ENCODE measurements at regions not wholly inside any gene's neighbourhood (a gene's known extent, or its start where the extent isn't known, plus 50 kb on each side); places are given as distances from the start of the nearest gene placed in this dataset.

- 33% methylated on average over 1 of the region's 1 CpG for WGBS (ENCODE audit: low lambda C conversion rate)
- TF ChIP-seq EP300 (IDR thresholded peaks at IDR 0.05; ENCODE audit: borderline replicate concordance in 1 of 2, low read depth in 1 of 2, low read length in 1 of 2): no peak
- no peak for TF ChIP-seq JUND (IDR thresholded peaks at IDR 0.05)
- Histone ChIP-seq H3K4me3 (ENCODE audit: low read depth in 2 of 2, low read length in 1 of 2) (no peak overlapping the region), H3K36me3 (replicated peaks in 1 of 2; ENCODE audit: control insufficient read depth in 1 of 2, insufficient read depth in 2 of 2, low read length in 1 of 2) (no peaks in the 10 kb centered on the region), H3K4me1 (ENCODE audit: control insufficient read depth in 1 of 2, insufficient read depth in 2 of 2, low read depth in 1 of 2, low read length in 1 of 2) (no peaks in the 10 kb centered on the region), H3K79me2 (ENCODE audit: insufficient read depth) (no peaks in the 10 kb centered on the region), H3K9me2 (no peaks in the 10 kb centered on the region), H3K9me3 (no peaks in the 10 kb centered on the region), H3K27ac (ENCODE audit: low read depth in 2 of 2, low read length in 1 of 2) (no peak overlapping the region), H3F3A (replicated peaks; ENCODE audit: insufficient read depth) (no peaks in the 10 kb centered on the region), H2AFZ (ENCODE audit: low read depth) (no peak overlapping the region), H3K4me2 (no peak overlapping the region), H3K9ac (no peak overlapping the region), H4K20me1 (ENCODE audit: insufficient read depth) (no peaks in the 10 kb centered on the region), H3K27me3 (ENCODE audit: insufficient read depth) (no peaks in the 10 kb centered on the region)
- POLR2A ChIA-PET: no interaction called here
- no peak for DNase-seq
- CTCF ChIA-PET: no interaction called here
These were observed 140.6 kb downstream of the EN1 start for GRCh38 chr2:118706844-118707243.

- ChIA-PET POLR2A (no interaction called here), CTCF (no interaction called here)
- Histone ChIP-seq H3K79me2 (ENCODE audit: insufficient read depth) (no peaks in the 10 kb centered on the region), H3K27me3 (ENCODE audit: insufficient read depth) (no peaks in the 10 kb centered on the region), H3K4me2 (no peak overlapping the region), H2AFZ (ENCODE audit: low read depth) (no peak overlapping the region), H3K4me3 (ENCODE audit: low read depth in 2 of 2, low read length in 1 of 2) (no peak overlapping the region), H3K9me3 (no peaks in the 10 kb centered on the region), H4K20me1 (ENCODE audit: insufficient read depth) (no peaks in the 10 kb centered on the region), H3K36me3 (replicated peaks in 1 of 2; ENCODE audit: control insufficient read depth in 1 of 2, insufficient read depth in 2 of 2, low read length in 1 of 2) (no peaks in the 10 kb centered on the region), H3K9ac (no peak overlapping the region), H3K27ac (ENCODE audit: low read depth in 2 of 2, low read length in 1 of 2) (no peak overlapping the region), H3K4me1 (ENCODE audit: control insufficient read depth in 1 of 2, insufficient read depth in 2 of 2, low read depth in 1 of 2, low read length in 1 of 2) (no peaks in the 10 kb centered on the region), H3K9me2 (no peaks in the 10 kb centered on the region), H3F3A (replicated peaks; ENCODE audit: insufficient read depth) (no peaks in the 10 kb centered on the region)
- TF ChIP-seq POLR2AphosphoS5 (IDR thresholded peaks at IDR 0.05; ENCODE audit: low read depth, low read length) (no peak), NRF1 (IDR thresholded peaks at IDR 0.05; ENCODE audit: low read depth, low read length) (no peak), GABPA (IDR thresholded peaks at IDR 0.05; ENCODE audit: low read depth) (no peak), RAD21 (IDR thresholded peaks at IDR 0.05; ENCODE audit: low read length) (no peak)
- no peak for DNase-seq
- 87% methylated on average over 2 of the region's 4 CpGs for WGBS (ENCODE audit: low lambda C conversion rate)
These were observed 141.1 kb downstream of the EN1 start for GRCh38 chr2:118706371-118706770.

- Histone ChIP-seq H3K4me1 (ENCODE audit: control insufficient read depth in 1 of 2, insufficient read depth in 2 of 2, low read depth in 1 of 2, low read length in 1 of 2) (no peaks in the 10 kb centered on the region), H3K9me2 (no peaks in the 10 kb centered on the region), H3K4me3 (ENCODE audit: low read depth in 2 of 2, low read length in 1 of 2) (no peak overlapping the region), H3K27ac (ENCODE audit: low read depth in 2 of 2, low read length in 1 of 2) (no peak overlapping the region), H3K9ac (no peak overlapping the region), H2AFZ (ENCODE audit: low read depth) (no peak overlapping the region), H3K27me3 (ENCODE audit: insufficient read depth) (no peaks in the 10 kb centered on the region), H4K20me1 (ENCODE audit: insufficient read depth) (no peaks in the 10 kb centered on the region), H3K79me2 (ENCODE audit: insufficient read depth) (no peaks in the 10 kb centered on the region), H3F3A (replicated peaks; ENCODE audit: insufficient read depth) (no peaks in the 10 kb centered on the region), H3K4me2 (no peak overlapping the region), H3K36me3 (replicated peaks in 1 of 2; ENCODE audit: control insufficient read depth in 1 of 2, insufficient read depth in 2 of 2, low read length in 1 of 2) (no peaks in the 10 kb centered on the region), H3K9me3 (no peaks in the 10 kb centered on the region)
- POLR2A ChIA-PET: no interaction called here
- TF ChIP-seq PBX3 (IDR thresholded peaks at IDR 0.05) (no peak), EZH2phosphoT487 (IDR thresholded peaks at IDR 0.05; ENCODE audit: borderline replicate concordance, low read depth) (no peak), EP300 (IDR thresholded peaks at IDR 0.05; ENCODE audit: borderline replicate concordance in 1 of 2, low read depth in 1 of 2, low read length in 1 of 2) (no peak), TAF1 (IDR thresholded peaks at IDR 0.05; ENCODE audit: borderline replicate concordance, low read depth, low read length) (no peak), YY1 (IDR thresholded peaks at IDR 0.05; ENCODE audit: low read depth) (no peak), RXRA (IDR thresholded peaks at IDR 0.05; ENCODE audit: borderline replicate concordance, low read depth) (no peak), ZBTB33 (IDR thresholded peaks at IDR 0.05; ENCODE audit: borderline replicate concordance, low read depth) (no peak), NRF1 (IDR thresholded peaks at IDR 0.05; ENCODE audit: low read depth, low read length) (no peak), FOXJ3 (CRISPR knock-in tag; IDR thresholded peaks at IDR 0.05) (no peak), FOSL2 (IDR thresholded peaks at IDR 0.05; ENCODE audit: borderline replicate concordance, low read depth) (no peak), MAX (IDR thresholded peaks at IDR 0.05; ENCODE audit: low read depth) (no peak), CTCF (IDR thresholded peaks at IDR 0.05) (no peak), NFIC (IDR thresholded peaks at IDR 0.05; ENCODE audit: borderline replicate concordance) (no peak), RCOR1 (IDR thresholded peaks at IDR 0.05; ENCODE audit: low read length) (no peak), GATA2 (CRISPR knock-in tag; IDR thresholded peaks at IDR 0.05) (no peak), JUND (IDR thresholded peaks at IDR 0.05) (no peak)
- CTCF ChIA-PET: no interaction called here
- DNase-seq: no peak
- 21% methylated on average over 1 of the region's 1 CpG for WGBS (ENCODE audit: low lambda C conversion rate)
These were observed 142.4 kb downstream of the EN1 start for GRCh38 chr2:118705032-118705431.
